ENCODE measurements at regions not wholly inside any gene's neighbourhood (a gene's known extent, or its start where the extent isn't known, plus 50 kb on each side); places are given as distances from the start of the nearest gene placed in this dataset.

GRCh38 chr12:111101003-111101402 lies 180.6 kb upstream of the MYL2 start:
- H3K4me3 ChIP-seq (ENCODE audit: low read length) = no peak overlapping the region
- no peaks in the 10 kb centered on the region for H3K9me3 ChIP-seq (ENCODE audit: control insufficient read depth, insufficient read depth, low read length)
- TF ChIP-seq, protein P1, sequence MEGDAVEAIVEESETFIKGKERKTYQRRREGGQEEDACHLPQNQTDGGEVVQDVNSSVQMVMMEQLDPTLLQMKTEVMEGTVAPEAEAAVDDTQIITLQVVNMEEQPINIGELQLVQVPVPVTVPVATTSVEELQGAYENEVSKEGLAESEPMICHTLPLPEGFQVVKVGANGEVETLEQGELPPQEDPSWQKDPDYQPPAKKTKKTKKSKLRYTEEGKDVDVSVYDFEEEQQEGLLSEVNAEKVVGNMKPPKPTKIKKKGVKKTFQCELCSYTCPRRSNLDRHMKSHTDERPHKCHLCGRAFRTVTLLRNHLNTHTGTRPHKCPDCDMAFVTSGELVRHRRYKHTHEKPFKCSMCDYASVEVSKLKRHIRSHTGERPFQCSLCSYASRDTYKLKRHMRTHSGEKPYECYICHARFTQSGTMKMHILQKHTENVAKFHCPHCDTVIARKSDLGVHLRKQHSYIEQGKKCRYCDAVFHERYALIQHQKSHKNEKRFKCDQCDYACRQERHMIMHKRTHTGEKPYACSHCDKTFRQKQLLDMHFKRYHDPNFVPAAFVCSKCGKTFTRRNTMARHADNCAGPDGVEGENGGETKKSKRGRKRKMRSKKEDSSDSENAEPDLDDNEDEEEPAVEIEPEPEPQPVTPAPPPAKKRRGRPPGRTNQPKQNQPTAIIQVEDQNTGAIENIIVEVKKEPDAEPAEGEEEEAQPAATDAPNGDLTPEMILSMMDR (IDR thresholded peaks at IDR 0.05; ENCODE audit: low read depth, low read length, poor library complexity, severe bottlenecking) = no peak
- TF ChIP-seq EZH2phosphoT487 (IDR thresholded peaks at IDR 0.05; ENCODE audit: borderline replicate concordance, low read length) = no peak
- no peaks in the 10 kb centered on the region for H3K9me2 ChIP-seq (replicated peaks; ENCODE audit: control insufficient read depth, low read length)
- no peak overlapping the region for H3K27ac ChIP-seq (ENCODE audit: low read depth, low read length)
- H4K20me1 ChIP-seq (ENCODE audit: control insufficient read depth, insufficient read depth, low read depth, low read length) = no peaks in the 10 kb centered on the region; the same call in 1 of the 2 replicates
- H3K27me3 ChIP-seq (ENCODE audit: control insufficient read depth, low read length) = peaks cover 34% of the 10 kb centered on the region
- H3K4me1 ChIP-seq (ENCODE audit: control insufficient read depth, low read length) = no peaks in the 10 kb centered on the region
- no peaks in the 10 kb centered on the region for H3F3A ChIP-seq (ENCODE audit: control insufficient read depth, insufficient read depth)
- H3K36me3 ChIP-seq (ENCODE audit: control insufficient read depth, low read length) = no peaks in the 10 kb centered on the region
- H3K79me2 ChIP-seq (ENCODE audit: control insufficient read depth, low read length) = no peaks in the 10 kb centered on the region
- H3K4me2 ChIP-seq (ENCODE audit: low read length) = no peak overlapping the region

- Histone ChIP-seq H3K79me2 (ENCODE audit: control insufficient read depth, low read length) (no peaks in the 10 kb centered on the region), H3K4me2 (ENCODE audit: low read length) (no peak overlapping the region), H3K27me3 (ENCODE audit: control insufficient read depth, low read length) (peaks cover 34% of the 10 kb centered on the region), H3K27ac (ENCODE audit: low read depth, low read length) (no peak overlapping the region), H3K9me3 (ENCODE audit: control insufficient read depth, insufficient read depth, low read length) (no peaks in the 10 kb centered on the region), H3K9me2 (replicated peaks; ENCODE audit: control insufficient read depth, low read length) (no peaks in the 10 kb centered on the region), H4K20me1 (ENCODE audit: control insufficient read depth, insufficient read depth, low read depth, low read length) (no peaks in the 10 kb centered on the region; the same call in 1 of the 2 replicates), H3K4me1 (ENCODE audit: control insufficient read depth, low read length) (no peaks in the 10 kb centered on the region), H3K36me3 (ENCODE audit: control insufficient read depth, low read length) (no peaks in the 10 kb centered on the region), H3F3A (ENCODE audit: control insufficient read depth, insufficient read depth) (no peaks in the 10 kb centered on the region), H3K4me3 (ENCODE audit: low read length) (no peak overlapping the region)
- TF ChIP-seq EZH2phosphoT487 (IDR thresholded peaks at IDR 0.05; ENCODE audit: borderline replicate concordance, low read length) = no peak
- TF ChIP-seq, protein P1 (IDR thresholded peaks at IDR 0.05; ENCODE audit: low read depth, low read length, poor library complexity, severe bottlenecking) = no peak
Observed at GRCh38 chr12:111100554-111100953, 180.2 kb upstream of the MYL2 start.

DNA sequence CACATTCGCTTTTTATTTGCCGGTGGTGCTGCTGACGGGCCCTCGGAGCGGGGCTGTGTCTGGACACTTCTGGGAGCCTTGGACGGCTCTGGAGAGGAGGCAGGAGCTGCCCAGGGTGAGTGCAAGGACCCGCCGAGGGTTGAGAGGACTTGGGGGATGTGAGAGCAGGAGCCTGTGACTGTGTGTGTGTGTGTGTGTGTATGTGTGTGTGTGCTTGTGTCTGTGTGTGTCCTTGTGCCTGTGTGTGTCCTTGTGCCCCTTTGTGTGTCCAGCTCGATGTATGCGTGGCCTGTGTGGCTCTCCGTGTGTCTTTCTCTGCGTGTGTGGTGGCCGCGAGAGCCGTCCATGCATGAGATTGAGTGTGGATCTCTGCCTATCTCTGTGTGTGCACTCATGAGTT lies 179.6 kb upstream of the MYL2 start:
- H3F3A ChIP-seq (ENCODE audit: control insufficient read depth, insufficient read depth) = no peaks in the 10 kb centered on the region
- no peaks in the 10 kb centered on the region for H3K4me1 ChIP-seq (ENCODE audit: control insufficient read depth, low read length)
- H3K4me3 ChIP-seq (ENCODE audit: low read length) = no peak overlapping the region
- H4K20me1 ChIP-seq (ENCODE audit: control insufficient read depth, insufficient read depth, low read depth, low read length) = no peaks in the 10 kb centered on the region; the same call in 1 of the 2 replicates
- H3K27me3 ChIP-seq (ENCODE audit: control insufficient read depth, low read length) = peaks cover 34% of the 10 kb centered on the region
- H3K4me2 ChIP-seq (ENCODE audit: low read length) = no peak overlapping the region
- H3K27ac ChIP-seq (ENCODE audit: low read depth, low read length) = no peak overlapping the region
- H3K9me2 ChIP-seq (replicated peaks; ENCODE audit: control insufficient read depth, low read length) = no peaks in the 10 kb centered on the region
- no peaks in the 10 kb centered on the region for H3K36me3 ChIP-seq (ENCODE audit: control insufficient read depth, low read length)
- TF ChIP-seq, protein P1 (IDR thresholded peaks at IDR 0.05; ENCODE audit: low read depth, low read length, poor library complexity, severe bottlenecking) = no peak
- TF ChIP-seq EZH2phosphoT487 (IDR thresholded peaks at IDR 0.05; ENCODE audit: borderline replicate concordance, low read length) = no peak
- no peaks in the 10 kb centered on the region for H3K9me3 ChIP-seq (ENCODE audit: control insufficient read depth, insufficient read depth, low read length)
- no peaks in the 10 kb centered on the region for H3K79me2 ChIP-seq (ENCODE audit: control insufficient read depth, low read length)
